ENCODE measurements at regions not wholly inside any gene's neighbourhood (a gene's known extent, or its start where the extent isn't known, plus 50 kb on each side); places are given as distances from the start of the nearest gene placed in this dataset.

DNA sequence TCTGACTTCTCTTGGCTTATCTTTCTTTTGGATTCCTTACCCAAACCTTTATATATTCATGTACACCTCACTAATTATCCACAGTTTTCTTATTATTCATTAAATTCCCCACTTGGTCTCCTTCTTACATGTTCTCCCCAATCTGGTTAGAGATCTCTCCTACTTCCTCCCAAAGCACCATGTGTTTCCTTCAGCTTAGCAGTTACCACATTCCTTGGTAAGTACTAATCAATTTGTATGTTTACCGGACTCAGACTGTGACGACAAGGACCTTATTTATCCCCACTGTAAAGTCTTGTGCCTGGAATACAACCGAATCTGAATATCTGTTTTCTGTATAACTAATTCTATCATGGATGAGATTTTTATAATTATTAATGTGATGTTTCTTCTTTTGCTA lies 389.5 kb downstream of the KCNJ2 start:
- DNase-seq, result no peak
- H3K9me3 Mint-ChIP-seq (ENCODE audit: low read depth, unreplicated experiment), result peaks cover 2% of the 10 kb centered on the region
- H3K27me3 Mint-ChIP-seq (ENCODE audit: unreplicated experiment), result no peaks in the 10 kb centered on the region
- no peak overlapping the region for H3K27ac Mint-ChIP-seq (ENCODE audit: unreplicated experiment)
- no peaks in the 10 kb centered on the region for H3K36me3 Mint-ChIP-seq (ENCODE audit: insufficient read depth, unreplicated experiment)
- intact Hi-C loops (cut with micrococcal nuclease; ENCODE audit: unreplicated experiment), result no loop called here
- CTCF ChIA-PET, result interaction anchor here (0.5 kb wide), 1 partner anchor 44 kb away, joined by 4 read pairs; no protein-coding TSS in a partner anchor
- no TSS peak for BruUV-seq (replicated peaks)
- TF ChIP-seq CTCF (IDR thresholded peaks at IDR 0.05; ENCODE audit: unreplicated experiment), result no peak
- no peak overlapping the region for H3K4me3 Mint-ChIP-seq (ENCODE audit: low read depth, unreplicated experiment)
- no peaks in the 10 kb centered on the region for H3K4me1 Mint-ChIP-seq (ENCODE audit: low read depth, unreplicated experiment)

- BruUV-seq (replicated peaks), result no TSS peak
- no peaks in the 10 kb centered on the region for H3K27me3 Mint-ChIP-seq (ENCODE audit: unreplicated experiment)
- intact Hi-C loops (cut with micrococcal nuclease; ENCODE audit: unreplicated experiment), result no loop called here
- no peak overlapping the region for H3K27ac Mint-ChIP-seq (ENCODE audit: unreplicated experiment)
- CTCF ChIA-PET, result interaction anchor here (0.7 kb wide), 1 partner anchor 13 kb away, joined by 6 read pairs; no protein-coding TSS in a partner anchor
- DNase-seq, result no peak
- H3K4me1 Mint-ChIP-seq (ENCODE audit: low read depth, unreplicated experiment), result no peaks in the 10 kb centered on the region
- peaks cover 2% of the 10 kb centered on the region for H3K9me3 Mint-ChIP-seq (ENCODE audit: low read depth, unreplicated experiment)
- H3K4me3 Mint-ChIP-seq (ENCODE audit: low read depth, unreplicated experiment), result no peak overlapping the region
- H3K36me3 Mint-ChIP-seq (ENCODE audit: insufficient read depth, unreplicated experiment), result no peaks in the 10 kb centered on the region
- TF ChIP-seq CTCF (IDR thresholded peaks at IDR 0.05; ENCODE audit: unreplicated experiment), result no peak
These were observed 391.1 kb downstream of the KCNJ2 start for GRCh38 chr17:70560471-70560870.

GRCh38 chr17:70562137-70562536 lies 392.8 kb downstream of the KCNJ2 start:
- no peak for DNase-seq
- Mint-ChIP-seq H3K27ac (ENCODE audit: unreplicated experiment) (no peak overlapping the region), H3K4me3 (ENCODE audit: low read depth, unreplicated experiment) (no peak overlapping the region), H3K9me3 (ENCODE audit: low read depth, unreplicated experiment) (peaks cover 2% of the 10 kb centered on the region), H3K4me1 (ENCODE audit: low read depth, unreplicated experiment) (no peaks in the 10 kb centered on the region), H3K36me3 (ENCODE audit: insufficient read depth, unreplicated experiment) (no peaks in the 10 kb centered on the region), H3K27me3 (ENCODE audit: unreplicated experiment) (no peaks in the 10 kb centered on the region)
- intact Hi-C loops (cut with micrococcal nuclease; ENCODE audit: unreplicated experiment), result no loop called here
- CTCF ChIA-PET, result no interaction called here
- TF ChIP-seq CTCF (IDR thresholded peaks at IDR 0.05; ENCODE audit: unreplicated experiment), result no peak
- BruUV-seq (replicated peaks), result no TSS peak

DNA sequence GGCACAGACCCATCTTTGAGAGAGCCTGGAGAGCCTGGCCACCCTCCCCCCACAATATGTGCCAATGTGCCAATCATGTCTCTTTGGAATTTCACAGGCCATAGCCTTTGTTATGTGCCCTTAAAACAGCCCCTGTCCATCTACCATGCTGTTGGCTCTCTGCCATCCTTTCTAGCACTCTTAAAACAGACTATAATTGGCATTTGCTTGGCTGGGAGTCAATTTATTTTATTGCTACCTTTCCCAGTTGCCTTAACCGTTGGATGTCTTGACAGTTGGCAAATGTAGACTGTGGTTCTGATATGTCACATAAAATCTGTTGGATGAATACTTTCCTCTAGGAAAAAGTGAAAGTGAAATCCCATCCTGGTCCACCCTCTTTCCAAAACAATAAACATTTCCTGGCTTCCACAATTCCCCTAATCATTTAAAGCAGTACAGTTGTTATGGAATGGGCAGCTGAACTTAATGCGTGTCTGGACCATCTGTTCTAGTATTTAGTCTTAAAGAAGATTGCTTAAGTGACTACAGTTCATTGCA lies 394.0 kb downstream of the KCNJ2 start:
- BruUV-seq (replicated peaks), result no TSS peak
- no peak overlapping the region for H3K4me3 Mint-ChIP-seq (ENCODE audit: low read depth, unreplicated experiment)
- no peak for DNase-seq
- intact Hi-C loops (cut with micrococcal nuclease; ENCODE audit: unreplicated experiment), result no loop called here
- H3K9me3 Mint-ChIP-seq (ENCODE audit: low read depth, unreplicated experiment), result peaks cover 2% of the 10 kb centered on the region
- H3K27ac Mint-ChIP-seq (ENCODE audit: unreplicated experiment), result no peak overlapping the region
- H3K4me1 Mint-ChIP-seq (ENCODE audit: low read depth, unreplicated experiment), result no peaks in the 10 kb centered on the region
- no peak for TF ChIP-seq CTCF (IDR thresholded peaks at IDR 0.05; ENCODE audit: unreplicated experiment)
- CTCF ChIA-PET, result no interaction called here
- H3K36me3 Mint-ChIP-seq (ENCODE audit: insufficient read depth, unreplicated experiment), result no peaks in the 10 kb centered on the region
- H3K27me3 Mint-ChIP-seq (ENCODE audit: unreplicated experiment), result no peaks in the 10 kb centered on the region
